ENCODE measurements at regions not wholly inside any gene's neighbourhood (a gene's known extent, or its start where the extent isn't known, plus 50 kb on each side); places are given as distances from the start of the nearest gene placed in this dataset.

GRCh38 chr20:1737134-1737533 lies 79.6 kb upstream of the SIRPG start:
- TF ChIP-seq POLR2A (IDR thresholded peaks at IDR 0.05): no peak
- TF ChIP-seq, protein P1, sequence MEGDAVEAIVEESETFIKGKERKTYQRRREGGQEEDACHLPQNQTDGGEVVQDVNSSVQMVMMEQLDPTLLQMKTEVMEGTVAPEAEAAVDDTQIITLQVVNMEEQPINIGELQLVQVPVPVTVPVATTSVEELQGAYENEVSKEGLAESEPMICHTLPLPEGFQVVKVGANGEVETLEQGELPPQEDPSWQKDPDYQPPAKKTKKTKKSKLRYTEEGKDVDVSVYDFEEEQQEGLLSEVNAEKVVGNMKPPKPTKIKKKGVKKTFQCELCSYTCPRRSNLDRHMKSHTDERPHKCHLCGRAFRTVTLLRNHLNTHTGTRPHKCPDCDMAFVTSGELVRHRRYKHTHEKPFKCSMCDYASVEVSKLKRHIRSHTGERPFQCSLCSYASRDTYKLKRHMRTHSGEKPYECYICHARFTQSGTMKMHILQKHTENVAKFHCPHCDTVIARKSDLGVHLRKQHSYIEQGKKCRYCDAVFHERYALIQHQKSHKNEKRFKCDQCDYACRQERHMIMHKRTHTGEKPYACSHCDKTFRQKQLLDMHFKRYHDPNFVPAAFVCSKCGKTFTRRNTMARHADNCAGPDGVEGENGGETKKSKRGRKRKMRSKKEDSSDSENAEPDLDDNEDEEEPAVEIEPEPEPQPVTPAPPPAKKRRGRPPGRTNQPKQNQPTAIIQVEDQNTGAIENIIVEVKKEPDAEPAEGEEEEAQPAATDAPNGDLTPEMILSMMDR (IDR thresholded peaks at IDR 0.05): no peak
